NOMO-1 treated with dmso at 0.1 percent for 144 hours (cell line): ENCODE measurements at regions not wholly inside any gene's neighbourhood (a gene's known extent, or its start where the extent isn't known, plus 50 kb on each side); places are given as distances from the start of the nearest gene placed in this dataset.
A peak's percentile ranks its signal among the peaks of the same experiment; 100 is the strongest.

ENCODE experiments used
- DNase-seq: peaks from one replicate; lab custom pipeline; 2025; ENCODE audit not compliant: unreplicated experiment; lab: John Stamatoyannopoulos, UW

DNA sequence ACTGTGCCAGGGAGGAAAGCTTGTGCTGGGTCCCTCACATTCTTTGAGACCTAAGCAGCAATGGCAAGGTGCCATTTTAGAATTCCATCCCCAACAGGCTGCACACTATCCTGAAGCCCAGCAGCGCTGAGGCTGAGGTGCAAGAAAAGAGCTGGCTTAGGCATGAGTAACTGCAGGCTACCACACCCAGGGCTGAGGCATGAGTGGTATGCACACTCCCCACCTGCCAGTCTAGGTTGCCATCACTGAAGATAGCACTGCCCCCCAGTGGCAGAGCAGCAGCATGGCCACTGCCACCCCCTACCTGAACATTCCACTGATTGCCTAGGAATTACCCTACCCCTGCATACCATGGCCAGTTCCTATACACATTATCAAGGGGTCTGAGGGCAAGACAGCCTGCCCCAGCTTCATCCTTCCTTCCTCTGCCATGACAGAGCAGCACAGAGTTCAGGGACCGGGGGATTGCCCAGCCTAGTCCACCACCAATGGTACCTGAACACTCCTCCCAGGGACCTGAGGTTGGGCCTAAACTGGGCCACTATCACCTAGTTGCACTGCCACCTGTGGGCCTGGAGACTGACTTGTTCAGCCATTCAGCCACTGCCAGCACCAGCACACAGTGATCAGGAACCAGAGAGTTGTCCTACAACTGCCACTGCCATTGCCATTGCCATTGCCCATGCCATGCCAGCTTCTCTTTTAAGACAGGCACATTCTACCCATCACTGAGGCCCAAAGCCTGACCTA, 129.8 kb downstream of the SATB1 start:
- DNase-seq, result peak; percentile 83

DNA sequence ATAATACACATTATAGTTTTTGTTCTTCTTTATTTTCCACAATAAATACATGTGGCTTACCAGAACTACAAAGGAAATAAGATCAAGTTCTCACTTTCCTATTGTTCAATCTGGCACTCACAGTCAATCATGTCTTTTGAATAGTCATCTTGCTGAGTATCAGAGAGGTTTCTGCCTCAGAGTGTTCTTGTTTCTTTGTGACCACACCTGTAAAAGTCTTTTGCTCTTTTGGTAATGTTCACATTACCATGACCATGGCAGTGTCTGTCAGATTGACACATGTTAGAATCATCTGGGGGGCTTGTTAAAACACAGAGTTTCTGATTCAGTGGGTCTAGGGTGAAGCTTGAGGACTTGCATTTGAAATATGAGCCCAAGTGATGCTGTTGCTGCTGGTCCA, 135.0 kb downstream of the SATB1 start:
- DNase-seq, result no peak

DNA sequence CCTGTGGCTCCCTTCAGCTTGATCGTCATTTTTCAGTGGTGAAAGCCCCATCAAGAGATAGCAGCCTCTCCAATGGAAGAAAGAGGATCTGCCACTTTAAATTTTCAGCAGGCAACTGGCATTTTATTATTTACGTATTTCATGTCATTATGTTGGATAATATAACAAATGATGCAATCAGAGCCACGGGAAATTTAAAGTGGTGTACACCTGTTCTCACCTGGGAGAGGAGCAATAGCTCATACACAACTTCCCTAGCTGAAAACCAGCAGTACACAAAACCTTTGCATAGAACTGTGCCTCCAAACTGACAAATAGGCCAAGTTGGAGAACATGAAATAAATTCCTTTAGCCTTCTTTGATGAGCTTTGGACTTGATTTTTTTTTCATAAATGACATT, 136.9 kb downstream of the SATB1 start:
- no peak for DNase-seq

DNA sequence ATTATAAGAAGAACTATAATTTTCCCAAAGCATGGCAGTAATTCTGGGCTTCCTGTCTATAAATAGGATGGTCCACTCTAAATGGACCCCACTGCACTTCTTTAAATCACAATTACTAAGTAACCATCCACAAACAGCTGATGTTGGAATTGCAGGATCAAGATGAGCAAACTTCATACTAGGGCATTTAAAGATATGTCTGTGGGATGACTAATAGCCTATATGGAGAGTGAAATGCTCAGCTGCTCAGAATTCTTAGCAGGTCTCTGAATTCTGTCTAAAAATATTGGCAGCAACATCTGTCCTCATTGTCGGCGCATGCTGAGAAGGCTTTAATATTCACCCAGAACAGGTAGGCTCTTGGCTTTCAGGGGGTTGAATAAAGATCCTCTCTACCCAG, 140.4 kb downstream of the SATB1 start:
- DNase-seq, result no peak

DNA sequence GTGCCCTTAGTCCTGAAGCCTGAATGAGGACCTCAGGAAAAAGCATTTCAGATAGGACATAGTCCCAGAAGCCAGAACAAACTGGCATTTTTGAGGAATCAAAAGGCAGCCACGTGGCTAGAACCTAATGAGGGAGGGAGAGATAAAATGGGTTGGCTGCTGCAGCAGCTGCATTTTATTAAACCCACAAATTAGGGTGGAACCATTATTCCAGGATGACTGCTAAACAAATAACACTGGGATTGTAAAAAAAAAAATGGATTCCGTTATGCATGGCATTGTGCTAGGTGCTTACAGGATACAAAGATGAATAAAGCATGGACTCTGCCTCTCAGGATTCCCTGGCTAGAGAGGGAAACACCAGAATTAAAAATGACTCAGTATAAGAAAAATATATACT, 141.5 kb downstream of the SATB1 start:
- DNase-seq, result no peak

DNA sequence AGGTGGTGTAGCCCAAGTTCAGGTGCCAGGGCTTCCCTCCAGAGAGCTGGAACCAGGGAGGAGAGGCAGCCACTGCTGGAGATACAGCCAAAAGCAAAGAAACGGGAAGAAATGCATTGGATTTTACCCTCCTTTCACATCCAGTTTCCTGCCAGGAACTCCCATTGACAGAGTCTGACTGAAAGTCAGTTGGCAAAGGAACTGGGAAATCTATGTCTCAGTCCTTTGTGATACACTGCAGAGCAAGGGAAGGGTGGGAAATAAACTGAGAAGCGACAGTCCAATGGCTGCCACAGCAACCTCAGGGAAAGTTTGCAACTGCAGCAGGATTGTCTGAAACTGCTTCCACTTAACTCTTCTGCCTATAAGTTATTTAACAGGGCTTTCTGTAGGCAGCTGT, 142.6 kb downstream of the SATB1 start:
- DNase-seq, result no peak

DNA sequence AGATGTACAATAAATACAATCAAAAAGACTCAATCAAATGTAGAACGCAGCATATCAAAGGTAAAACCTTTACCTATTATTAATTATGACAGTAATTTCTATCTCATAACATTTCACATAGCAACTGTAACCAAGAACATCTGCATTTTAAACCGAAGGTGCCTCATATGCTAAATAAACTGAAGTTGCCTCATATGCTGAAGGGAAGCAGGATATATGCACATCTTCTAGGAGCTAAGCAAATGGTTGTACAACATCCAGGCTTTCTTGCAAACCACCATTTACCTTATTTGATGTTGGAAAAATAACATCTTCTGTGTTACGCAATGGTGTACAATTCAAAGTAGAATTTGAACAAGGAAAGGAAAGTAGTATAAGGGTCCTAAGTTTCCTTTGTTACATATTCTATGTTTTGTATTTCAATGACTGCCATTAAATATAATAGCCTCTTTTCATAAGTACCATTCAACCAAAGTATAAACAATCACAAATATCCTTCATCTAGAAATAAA, 145.9 kb downstream of the SATB1 start:
- no peak for DNase-seq

DNA sequence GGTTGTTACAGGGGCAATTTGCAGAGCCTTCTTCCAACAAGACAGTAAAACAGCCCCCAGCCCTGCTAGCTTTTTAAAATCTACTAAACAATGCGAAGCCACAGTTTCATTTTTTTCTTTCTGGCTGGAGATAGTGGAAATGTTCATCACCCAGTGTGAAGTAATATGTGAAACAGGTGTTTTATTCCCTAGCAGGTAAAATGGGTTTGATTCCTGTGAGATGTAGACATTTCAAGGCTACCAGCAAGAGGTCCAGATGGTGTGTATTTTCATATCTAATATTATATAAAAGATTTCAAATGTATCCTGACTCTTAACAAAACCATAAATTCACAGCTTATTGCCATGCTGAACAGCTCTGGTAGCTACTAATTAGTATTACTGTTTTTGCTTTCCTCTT, 160.3 kb downstream of the SATB1 start:
- no peak for DNase-seq

DNA sequence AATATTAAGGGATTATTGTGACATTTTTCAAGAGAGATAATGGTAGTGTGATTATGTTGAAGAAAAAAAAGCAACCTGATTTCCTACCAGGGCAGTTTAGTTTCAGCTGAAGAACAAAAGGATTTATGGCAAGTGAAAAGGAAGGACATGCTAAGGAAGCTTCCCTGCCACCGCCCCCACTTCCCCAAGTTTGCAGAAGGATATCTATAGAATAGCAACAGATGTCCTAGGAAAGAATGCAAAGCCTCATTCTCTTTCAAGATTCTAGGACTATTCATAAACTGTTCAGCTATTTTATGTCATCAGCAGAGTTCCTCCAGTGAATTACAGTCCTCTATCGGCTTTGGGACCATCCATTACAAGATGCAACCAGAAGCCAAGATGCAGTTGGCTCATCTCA, 160.8 kb downstream of the SATB1 start:
- no peak for DNase-seq

DNA sequence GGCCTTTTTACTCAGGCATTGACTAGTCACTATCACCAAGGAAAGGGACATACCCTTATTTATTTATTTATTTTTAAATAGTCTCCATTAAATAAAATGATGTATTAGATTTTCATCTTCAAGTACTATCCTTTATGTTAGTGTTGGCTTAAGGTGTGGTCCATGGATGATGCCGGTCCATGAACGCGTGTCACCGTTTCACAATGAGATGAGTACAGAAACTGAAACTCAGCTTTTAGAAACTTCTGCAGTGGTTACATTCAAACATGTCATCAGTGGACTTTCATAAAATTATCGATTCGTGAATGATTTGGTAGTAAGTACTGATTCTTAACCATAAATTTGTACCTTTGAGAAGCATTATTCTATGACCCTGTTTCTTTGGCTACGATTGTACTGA, 166.6 kb downstream of the SATB1 start:
- DNase-seq, result no peak

DNA sequence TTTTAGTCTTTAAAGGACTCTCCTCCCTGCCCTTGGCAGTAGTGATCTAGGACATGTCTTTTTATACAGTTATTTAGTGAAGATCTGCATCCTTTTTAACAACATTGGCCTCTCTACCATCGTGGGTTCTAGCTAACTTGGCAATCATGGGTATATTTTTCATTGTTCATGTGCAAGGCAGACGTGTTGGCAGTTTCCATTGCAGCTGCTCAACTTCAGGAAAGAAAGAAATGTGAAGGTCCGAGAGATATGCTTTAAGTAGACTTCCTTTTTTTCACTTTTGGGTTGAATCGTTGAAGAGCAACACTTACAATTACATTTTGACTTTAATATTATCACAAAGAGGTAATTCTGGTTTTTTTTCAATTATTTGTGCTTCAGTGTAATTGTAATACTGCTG, 172.6 kb downstream of the SATB1 start:
- DNase-seq, result peak; percentile 10

DNA sequence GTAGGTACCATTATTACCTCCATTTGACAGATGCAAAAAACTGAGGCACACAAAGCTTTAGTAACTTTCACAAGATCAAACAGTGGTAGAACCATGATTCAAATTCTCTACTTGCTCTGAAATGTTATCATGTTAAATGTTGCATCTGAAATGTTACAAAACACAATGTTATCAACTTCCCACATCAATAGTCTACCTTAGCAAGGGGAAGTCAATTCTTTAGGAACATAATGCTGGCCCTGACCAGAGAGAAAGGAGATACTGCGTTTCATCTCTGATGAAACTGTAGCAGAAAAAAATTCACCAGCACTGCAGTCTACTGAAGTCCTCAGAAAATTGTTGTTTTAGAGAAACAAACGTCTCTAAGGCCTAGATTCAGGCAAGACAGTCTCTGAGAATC, 174.1 kb downstream of the SATB1 start:
- no peak for DNase-seq

DNA sequence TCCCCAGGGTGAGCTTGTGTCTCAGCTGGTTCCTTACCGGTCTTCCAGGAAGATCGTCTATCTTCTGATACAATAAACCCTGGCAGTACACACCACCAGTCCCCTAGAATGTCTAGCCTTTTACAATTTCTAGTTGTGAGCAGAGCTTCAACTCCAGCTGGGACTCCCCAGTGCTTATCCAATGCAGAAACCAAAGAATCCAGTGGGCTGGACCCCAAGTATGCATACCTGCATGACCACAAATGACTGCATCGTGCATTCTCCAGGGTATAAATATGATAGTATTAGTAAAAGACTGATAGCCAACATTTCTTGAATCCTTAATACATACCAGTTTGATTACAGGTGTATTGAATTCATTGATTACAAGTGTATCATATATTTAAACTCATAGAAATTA, 176.0 kb downstream of the SATB1 start:
- DNase-seq, result no peak

DNA sequence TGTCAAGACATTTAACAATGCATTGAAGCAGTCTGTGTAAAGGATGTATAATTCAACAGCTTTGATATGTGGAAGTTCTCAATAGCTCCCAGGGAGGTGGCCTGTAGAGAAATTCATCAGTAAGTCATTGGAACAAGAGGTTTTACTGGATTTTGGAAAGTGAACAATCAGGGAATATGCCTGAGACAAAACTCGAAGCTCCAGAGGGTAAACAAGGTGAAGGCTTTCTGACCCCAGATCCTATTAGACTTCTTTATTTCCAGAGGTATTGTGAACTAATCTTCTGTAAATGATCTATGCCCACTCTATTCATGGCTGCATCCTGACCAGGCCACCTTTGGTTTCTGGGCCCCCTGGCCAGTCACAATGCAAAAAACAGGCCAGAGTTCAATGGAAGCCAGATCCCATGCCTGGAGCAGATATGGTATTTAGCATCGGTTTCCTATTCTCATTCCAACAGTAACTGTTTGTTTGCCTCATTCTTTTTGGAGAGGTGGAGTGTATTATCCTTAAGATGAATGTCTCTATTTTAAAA, 177.3 kb downstream of the SATB1 start:
- no peak for DNase-seq

DNA sequence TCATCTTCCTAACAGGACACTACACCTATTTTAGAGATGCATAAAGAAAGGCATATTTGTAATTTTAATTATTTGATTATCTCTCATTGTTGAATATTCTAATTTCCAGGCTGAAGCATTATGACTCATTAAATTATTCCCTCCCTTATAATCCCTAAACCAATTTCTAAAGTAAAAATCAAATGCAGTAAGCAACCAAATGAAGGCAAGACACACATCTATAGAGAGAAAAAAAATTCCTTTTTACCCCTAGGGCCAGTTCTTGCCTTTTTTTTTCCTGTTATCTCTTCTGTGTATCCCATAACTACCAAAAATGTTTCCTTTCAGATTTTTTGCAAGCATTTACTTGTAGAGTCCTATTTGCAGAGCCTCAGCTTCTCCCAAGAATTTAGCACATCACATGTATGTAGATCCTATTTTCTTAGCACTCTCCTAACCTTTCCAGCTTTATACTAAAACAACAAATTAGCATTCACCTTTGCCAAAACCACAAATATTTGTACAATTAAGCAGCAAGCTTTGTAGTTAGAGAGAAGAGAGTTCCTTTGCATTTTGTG, 177.9 kb downstream of the SATB1 start:
- no peak for DNase-seq

DNA sequence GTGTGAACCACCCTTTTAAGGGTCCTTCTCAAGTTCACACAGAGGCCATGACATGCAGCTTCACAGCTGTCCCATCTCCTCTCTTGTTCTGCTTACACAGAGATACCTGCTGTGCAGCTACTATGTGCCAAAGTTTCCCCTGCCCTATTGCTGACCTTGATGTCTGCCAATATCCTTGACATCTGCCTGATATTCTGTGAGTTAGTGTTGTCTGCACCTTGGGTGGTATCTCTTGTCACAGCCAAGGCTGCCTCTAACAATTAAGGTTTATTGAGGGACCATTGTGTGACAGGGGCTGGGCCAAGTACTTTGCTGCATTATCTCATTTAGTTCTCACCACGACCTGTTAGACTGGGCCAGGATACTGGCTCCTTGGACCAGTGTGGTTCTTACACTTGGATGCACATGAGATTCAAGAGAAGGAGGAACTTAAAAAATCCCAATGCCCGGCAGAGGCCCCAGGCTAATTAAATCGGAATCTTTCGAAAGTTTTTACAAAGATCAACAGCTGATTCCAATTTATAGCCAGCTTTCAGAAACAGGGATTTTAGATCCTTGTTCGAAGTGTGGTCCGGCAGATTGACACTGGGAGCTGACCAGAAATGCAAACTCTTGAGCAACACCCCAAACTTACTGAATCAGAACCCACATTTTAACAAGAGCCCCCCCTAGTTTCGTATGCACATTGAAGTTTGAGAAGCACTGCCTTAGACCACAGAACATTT, 178.6 kb downstream of the SATB1 start:
- peak; percentile 44 for DNase-seq

DNA sequence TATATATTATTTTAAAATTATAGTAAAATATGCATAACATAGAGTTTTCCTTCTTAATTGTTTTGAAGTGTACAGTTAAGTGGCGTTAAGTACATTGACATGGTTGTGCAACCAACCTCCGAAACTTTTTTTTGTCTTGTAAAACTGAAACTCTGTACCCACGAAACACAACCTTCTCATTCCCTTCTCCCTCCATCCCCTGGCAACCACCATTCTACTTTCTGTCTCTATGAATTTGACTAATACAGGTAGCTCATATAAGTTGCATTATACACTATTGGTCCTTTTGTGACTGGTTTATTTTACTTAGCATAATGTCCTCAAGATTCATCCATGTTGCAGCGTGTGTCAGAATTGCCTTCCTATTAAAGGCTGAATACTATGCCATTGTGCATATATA, 179.4 kb downstream of the SATB1 start:
- peak; percentile 25 for DNase-seq

DNA sequence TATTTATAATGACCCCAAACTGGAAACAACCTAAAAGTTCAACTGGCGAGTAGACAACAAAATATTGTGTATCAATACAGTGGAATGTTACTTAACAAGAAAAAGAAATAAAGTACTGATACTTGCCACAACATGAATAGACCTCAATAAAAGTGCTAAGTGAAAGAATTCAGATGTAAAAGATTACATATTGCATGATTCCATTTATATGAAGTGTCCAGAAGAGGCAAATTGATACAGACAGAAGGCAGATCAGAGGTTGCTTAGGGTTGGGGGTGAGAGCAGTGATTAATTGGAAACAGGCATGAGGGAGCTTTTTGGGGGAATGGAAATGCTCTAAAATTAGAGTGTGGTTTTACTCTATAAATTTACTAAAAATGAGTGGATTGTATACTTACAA, 183.3 kb downstream of the SATB1 start:
- no peak for DNase-seq

DNA sequence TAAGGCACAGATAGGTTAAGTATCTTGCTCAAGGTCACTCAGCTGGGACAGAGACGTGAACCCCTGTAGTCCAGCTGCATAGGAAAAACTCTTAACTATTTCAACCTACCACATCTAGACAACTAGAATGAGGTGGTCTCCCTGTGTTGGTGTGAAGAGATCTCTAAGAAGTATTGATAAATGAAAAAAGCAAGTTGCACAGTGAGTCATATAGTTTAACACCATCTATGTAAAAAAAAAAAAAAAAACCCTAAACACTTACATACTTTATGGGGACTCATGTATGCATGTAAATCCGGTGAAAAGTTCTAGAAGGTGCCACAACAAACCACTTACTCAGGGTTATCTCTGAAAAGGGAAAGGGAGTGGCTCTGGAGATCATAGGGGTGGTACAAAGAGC, 185.5 kb downstream of the SATB1 start:
- DNase-seq, result no peak

DNA sequence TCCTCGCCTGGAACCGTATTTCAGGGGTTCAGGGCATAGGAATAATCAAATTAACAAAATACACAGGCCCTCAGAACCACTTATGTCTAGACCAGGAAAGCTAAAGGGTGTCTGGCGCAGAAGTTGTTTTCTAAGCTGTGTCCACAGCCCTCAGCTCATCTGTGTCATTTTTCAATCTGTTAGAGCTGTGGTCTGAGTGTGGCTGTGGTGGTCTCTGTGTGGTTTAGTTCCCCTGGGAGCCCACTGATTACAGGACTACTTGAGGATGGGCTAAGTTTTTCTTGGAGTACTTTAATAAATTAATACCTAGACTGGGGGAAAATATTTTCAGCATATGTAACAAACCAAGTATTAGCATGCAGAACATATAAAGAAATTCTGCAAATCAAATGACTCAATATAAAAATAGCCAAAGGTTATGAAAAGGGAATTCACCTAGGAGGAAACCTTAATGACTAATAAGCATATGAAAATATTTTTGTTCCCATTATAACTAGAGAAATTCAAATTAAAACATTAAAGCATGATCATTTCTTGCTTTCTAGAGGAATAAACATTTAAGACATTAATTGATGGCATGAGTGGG, 186.3 kb downstream of the SATB1 start:
- DNase-seq, result no peak

DNA sequence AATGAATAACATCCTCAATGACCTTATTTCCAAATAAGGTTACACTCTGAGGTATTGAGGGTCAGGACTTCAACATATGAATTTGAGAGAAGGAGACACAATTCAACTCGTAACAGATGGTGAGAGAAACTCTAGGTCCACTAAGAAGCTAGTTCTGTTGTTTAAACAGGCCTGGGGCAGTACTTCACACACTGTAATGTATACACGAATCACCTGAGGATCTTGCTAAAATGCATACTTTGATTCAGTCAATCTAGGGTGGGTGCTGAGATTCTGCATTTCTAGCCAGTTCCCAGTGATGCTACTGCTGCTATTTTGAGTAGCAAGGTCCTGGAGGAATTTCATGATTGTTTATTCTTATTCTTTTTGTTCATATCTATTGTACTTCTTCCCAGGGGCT, 186.8 kb downstream of the SATB1 start:
- DNase-seq, result no peak
